ENCODE measurements at regions not wholly inside any gene's neighbourhood (a gene's known extent, or its start where the extent isn't known, plus 50 kb on each side); places are given as distances from the start of the nearest gene placed in this dataset.
"Not testable (repeated sequence)": the region's sequence is repeated elsewhere in the genome, so short reads cannot be mapped to it uniquely, and the experiment has no call there.

DNA sequence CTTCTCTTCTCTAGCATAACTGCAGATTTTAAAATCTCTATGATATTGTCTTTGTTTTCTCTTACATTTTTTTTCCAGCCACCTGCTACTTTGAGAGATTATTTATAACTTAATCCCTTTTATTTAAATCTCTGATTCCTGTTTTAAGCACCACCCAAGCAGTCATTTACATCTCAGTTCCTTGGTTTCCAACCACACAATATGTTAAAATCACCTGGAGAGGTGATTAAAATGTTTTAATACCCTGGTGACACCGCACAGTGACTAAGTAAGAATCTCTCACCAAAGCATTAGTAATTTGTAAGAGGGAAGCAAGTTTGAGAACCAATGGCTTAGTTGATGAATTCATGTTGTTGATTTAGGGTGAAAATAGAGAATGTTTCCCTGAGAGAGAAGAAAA lies 849.8 kb downstream of the TMTC2 start:
- Histone ChIP-seq H3K4me1 (ENCODE audit: control insufficient read depth, insufficient read depth, low read length) (peaks cover 4% of the 10 kb centered on the region), H3K9ac (ENCODE audit: low read length) (no peak overlapping the region), H3K36me3 (ENCODE audit: control insufficient read depth, insufficient read depth, low read length) (no peaks in the 10 kb centered on the region), H3K27ac (ENCODE audit: low read depth, low read length) (no peak overlapping the region), H3K27me3 (ENCODE audit: control insufficient read depth, insufficient read depth, low read length) (no peaks in the 10 kb centered on the region), H3K4me3 (ENCODE audit: low read length) (no peak overlapping the region)

DNA sequence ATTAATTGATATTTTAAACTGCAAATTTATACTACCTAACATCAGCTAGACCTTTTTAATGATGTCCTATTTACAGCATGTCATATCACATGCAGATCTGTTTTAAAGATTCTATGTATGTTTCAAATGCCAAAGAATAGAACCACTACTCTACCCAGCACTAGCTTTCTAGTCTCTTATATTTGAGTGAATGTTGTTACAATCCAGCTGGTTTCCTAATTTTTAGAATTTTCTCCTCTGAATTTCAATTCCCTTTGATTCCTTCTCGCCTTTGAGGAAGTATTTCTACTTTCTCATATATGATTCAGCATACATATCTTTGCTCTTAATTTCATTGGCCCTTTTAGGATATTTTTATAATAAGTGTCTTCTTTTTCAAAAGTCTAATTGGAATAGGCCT lies 841.9 kb downstream of the TMTC2 start:
- no peak overlapping the region for H3K27ac ChIP-seq (ENCODE audit: low read depth, low read length)
- H3K36me3 ChIP-seq (ENCODE audit: control insufficient read depth, insufficient read depth, low read length): no peaks in the 10 kb centered on the region
- no peak overlapping the region for H3K9ac ChIP-seq (ENCODE audit: low read length)
- peaks cover 2% of the 10 kb centered on the region for H3K4me1 ChIP-seq (ENCODE audit: control insufficient read depth, insufficient read depth, low read length)
- H3K4me3 ChIP-seq (ENCODE audit: low read length): no peak overlapping the region
- no peaks in the 10 kb centered on the region for H3K27me3 ChIP-seq (ENCODE audit: control insufficient read depth, insufficient read depth, low read length)

DNA sequence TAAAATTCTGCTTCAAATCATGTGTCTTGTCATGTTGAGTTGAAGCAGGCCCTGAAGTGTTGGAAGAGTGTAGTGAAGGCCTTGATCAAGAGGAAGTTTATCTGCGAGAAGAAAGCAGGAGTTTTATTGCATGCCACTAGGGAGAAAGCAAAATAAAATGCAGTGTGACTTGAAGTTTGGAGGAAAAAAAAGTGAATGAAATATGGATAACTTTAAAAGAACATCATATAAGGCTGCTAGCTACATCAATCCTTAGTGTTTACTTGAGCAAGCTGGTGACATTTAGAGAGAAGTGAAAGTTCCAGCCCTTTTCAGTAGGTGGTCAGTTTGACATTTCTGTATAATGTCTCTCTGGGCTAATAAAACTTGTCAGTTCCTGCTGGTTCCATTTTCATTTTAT lies 841.1 kb downstream of the TMTC2 start:
- Histone ChIP-seq H3K4me1 (ENCODE audit: control insufficient read depth, insufficient read depth, low read length) (peaks cover 2% of the 10 kb centered on the region), H3K36me3 (ENCODE audit: control insufficient read depth, insufficient read depth, low read length) (no peaks in the 10 kb centered on the region), H3K9ac (ENCODE audit: low read length) (no peak overlapping the region), H3K4me3 (ENCODE audit: low read length) (no peak overlapping the region), H3K27me3 (ENCODE audit: control insufficient read depth, insufficient read depth, low read length) (no peaks in the 10 kb centered on the region), H3K27ac (ENCODE audit: low read depth, low read length) (no peak overlapping the region)

DNA sequence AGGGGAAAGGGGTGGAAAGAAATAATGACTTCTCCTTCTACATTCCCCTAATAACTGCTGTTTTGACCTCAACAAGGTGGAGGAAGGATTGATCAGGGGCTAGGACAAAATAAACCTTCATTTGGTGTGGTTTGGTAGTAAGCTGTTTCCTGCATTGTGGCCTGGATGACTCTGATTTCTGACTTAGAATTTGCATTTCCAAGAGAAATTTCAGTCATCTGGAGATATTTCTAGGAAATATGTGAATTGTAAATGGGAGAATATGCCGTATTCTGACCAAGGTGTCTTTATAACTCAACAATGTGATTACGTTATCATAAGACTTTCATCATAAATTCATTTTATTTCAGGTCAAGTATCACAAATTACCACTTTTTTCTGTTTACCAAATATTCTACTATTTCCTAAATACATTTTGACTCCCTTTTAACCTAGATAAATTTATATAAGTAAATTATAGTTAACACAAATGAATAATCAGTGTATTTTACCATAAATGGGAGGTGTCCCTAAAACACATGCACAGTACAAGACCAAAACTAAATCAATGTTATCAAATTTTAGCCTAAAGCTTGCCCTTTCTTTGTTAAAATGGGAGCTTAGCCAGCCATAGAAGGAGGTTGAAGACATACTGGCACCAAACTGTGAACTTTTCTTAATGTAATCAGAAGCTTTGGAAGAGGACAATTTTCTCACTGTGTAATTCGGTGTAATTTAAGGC lies 828.8 kb downstream of the TMTC2 start:
- Histone ChIP-seq H3K4me1 (ENCODE audit: control insufficient read depth, insufficient read depth, low read length) (no peaks in the 10 kb centered on the region), H3K27me3 (ENCODE audit: control insufficient read depth, insufficient read depth, low read length) (no peaks in the 10 kb centered on the region), H3K27ac (ENCODE audit: low read depth, low read length) (no peak overlapping the region), H3K9ac (ENCODE audit: low read length) (no peak overlapping the region), H3K4me3 (ENCODE audit: low read length) (no peak overlapping the region), H3K36me3 (ENCODE audit: control insufficient read depth, insufficient read depth, low read length) (no peaks in the 10 kb centered on the region)

DNA sequence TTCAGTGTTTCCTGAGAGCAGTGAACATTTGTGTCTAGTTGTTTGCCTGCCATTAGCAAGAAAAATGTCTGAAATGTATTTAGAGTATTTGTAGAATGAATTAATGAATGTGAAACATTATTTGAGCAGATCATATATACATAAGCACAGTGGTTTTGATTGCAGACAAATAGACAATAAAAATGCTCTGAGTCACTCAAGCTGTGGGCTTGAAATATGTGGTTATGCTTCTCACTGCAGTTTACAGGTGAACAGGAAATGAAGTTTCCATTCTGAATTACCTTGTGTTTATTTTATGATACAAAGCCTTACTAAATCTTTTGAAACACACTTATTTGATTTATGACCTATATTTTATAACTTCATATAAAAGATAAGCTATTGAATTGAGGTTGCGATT lies 827.7 kb downstream of the TMTC2 start:
- H3K4me3 ChIP-seq (ENCODE audit: low read length): no peak overlapping the region
- H3K4me1 ChIP-seq (ENCODE audit: control insufficient read depth, insufficient read depth, low read length): no peaks in the 10 kb centered on the region
- H3K27me3 ChIP-seq (ENCODE audit: control insufficient read depth, insufficient read depth, low read length): no peaks in the 10 kb centered on the region
- H3K9ac ChIP-seq (ENCODE audit: low read length): no peak overlapping the region
- no peaks in the 10 kb centered on the region for H3K36me3 ChIP-seq (ENCODE audit: control insufficient read depth, insufficient read depth, low read length)
- no peak overlapping the region for H3K27ac ChIP-seq (ENCODE audit: low read depth, low read length)

DNA sequence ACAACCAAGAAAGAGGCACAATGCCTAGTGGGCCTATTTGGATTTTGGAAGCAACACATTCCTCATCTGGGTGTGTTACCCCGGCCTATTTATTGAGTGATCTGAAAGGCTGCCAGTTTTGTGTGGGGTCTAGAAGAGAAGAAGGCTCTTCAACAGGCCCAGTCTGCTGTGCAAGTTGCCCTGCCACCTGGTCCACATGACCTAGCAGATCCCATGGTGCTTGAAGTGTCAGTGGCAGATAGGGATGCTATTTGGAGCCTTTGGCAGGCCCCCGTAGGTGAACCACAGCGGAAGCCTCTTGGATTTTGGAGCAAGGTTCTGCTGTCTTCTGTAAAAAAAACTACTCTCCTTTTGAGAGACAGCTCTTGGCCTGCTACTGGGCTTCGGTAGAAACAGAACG lies 820.1 kb downstream of the TMTC2 start:
- Histone ChIP-seq H3K4me1 (ENCODE audit: control insufficient read depth, insufficient read depth, low read length) (no peaks in the 10 kb centered on the region), H3K9ac (ENCODE audit: low read length) (no peak overlapping the region), H3K27ac (ENCODE audit: low read depth, low read length) (no peak overlapping the region), H3K4me3 (ENCODE audit: low read length) (no peak overlapping the region), H3K27me3 (ENCODE audit: control insufficient read depth, insufficient read depth, low read length) (no peaks in the 10 kb centered on the region), H3K36me3 (ENCODE audit: control insufficient read depth, insufficient read depth, low read length) (no peaks in the 10 kb centered on the region)

DNA sequence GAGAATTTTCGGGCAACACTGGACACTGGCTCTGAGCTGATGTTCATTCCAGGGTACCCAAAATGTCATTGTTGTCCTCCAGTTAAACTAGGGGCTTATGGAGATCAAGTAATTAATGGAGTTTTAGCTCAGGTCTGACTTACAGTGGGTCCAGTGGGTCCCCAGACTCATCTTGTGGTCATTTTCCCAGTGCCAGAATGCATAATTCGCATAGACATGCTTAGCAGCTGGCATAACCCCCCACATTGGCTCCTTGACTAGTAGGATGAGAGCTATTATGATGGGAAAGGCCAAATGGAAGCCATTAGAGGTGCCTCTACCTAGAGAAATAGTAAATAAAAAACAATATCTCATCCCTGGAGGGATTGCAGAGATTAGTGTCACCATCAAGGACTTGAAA lies 818.9 kb downstream of the TMTC2 start:
- Histone ChIP-seq H3K4me3 (ENCODE audit: low read length) (no peak overlapping the region), H3K27me3 (ENCODE audit: control insufficient read depth, insufficient read depth, low read length) (no peaks in the 10 kb centered on the region), H3K36me3 (ENCODE audit: control insufficient read depth, insufficient read depth, low read length) (no peaks in the 10 kb centered on the region), H3K4me1 (ENCODE audit: control insufficient read depth, insufficient read depth, low read length) (no peaks in the 10 kb centered on the region), H3K27ac (ENCODE audit: low read depth, low read length) (no peak overlapping the region), H3K9ac (ENCODE audit: low read length) (no peak overlapping the region)

DNA sequence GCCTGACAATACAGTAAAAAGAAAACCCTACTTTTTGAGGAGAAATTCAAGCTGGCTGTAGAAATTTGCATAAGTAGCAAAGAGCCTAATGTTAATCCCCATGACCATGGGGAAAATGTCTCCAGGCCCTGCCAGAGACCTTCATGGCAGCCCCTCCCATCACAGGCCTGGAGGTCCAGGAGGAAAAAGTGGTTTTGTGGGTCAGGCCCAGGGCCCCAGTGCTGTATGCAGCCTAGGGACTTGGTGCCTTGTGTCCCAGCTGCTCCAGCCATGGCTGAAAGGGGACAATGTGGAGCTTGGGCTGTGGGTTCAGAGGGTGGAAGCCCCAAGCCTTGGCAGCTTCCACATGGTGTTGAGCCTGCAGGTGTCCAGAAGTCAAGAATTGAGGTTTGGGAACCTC lies 813.2 kb downstream of the TMTC2 start:
- not testable (repeated sequence) for H3K36me3 ChIP-seq (ENCODE audit: control insufficient read depth, insufficient read depth, low read length); H3K4me1 ChIP-seq (ENCODE audit: control insufficient read depth, insufficient read depth, low read length); H3K27me3 ChIP-seq (ENCODE audit: control insufficient read depth, insufficient read depth, low read length); H3K27ac ChIP-seq (ENCODE audit: low read depth, low read length); H3K9ac ChIP-seq (ENCODE audit: low read length); H3K4me3 ChIP-seq (ENCODE audit: low read length)

DNA sequence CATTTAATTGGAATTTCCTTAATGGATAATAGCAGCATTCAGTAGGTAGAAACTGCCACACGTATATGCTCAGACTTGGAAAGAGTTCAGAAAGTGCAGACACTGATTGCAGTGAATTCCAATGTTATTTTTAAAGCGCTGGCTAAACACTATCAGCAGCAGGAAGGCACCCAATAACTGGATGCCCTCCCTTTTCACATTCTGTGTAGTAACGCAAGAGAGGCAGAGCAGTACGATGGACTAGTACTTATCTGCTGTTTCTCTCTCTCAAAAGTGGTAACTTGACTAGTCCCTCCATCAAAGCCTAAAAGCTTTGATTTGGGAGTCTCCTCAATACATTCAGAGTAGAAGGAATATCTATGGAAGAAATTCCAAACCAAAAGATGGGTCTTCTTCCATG lies 791.0 kb downstream of the TMTC2 start:
- no peak overlapping the region for H3K4me3 ChIP-seq (ENCODE audit: low read length)
- no peaks in the 10 kb centered on the region for H3K27me3 ChIP-seq (ENCODE audit: control insufficient read depth, insufficient read depth, low read length)
- no peak overlapping the region for H3K27ac ChIP-seq (ENCODE audit: low read depth, low read length)
- no peaks in the 10 kb centered on the region for H3K4me1 ChIP-seq (ENCODE audit: control insufficient read depth, insufficient read depth, low read length)
- H3K36me3 ChIP-seq (ENCODE audit: control insufficient read depth, insufficient read depth, low read length): no peaks in the 10 kb centered on the region
- no peak overlapping the region for H3K9ac ChIP-seq (ENCODE audit: low read length)

DNA sequence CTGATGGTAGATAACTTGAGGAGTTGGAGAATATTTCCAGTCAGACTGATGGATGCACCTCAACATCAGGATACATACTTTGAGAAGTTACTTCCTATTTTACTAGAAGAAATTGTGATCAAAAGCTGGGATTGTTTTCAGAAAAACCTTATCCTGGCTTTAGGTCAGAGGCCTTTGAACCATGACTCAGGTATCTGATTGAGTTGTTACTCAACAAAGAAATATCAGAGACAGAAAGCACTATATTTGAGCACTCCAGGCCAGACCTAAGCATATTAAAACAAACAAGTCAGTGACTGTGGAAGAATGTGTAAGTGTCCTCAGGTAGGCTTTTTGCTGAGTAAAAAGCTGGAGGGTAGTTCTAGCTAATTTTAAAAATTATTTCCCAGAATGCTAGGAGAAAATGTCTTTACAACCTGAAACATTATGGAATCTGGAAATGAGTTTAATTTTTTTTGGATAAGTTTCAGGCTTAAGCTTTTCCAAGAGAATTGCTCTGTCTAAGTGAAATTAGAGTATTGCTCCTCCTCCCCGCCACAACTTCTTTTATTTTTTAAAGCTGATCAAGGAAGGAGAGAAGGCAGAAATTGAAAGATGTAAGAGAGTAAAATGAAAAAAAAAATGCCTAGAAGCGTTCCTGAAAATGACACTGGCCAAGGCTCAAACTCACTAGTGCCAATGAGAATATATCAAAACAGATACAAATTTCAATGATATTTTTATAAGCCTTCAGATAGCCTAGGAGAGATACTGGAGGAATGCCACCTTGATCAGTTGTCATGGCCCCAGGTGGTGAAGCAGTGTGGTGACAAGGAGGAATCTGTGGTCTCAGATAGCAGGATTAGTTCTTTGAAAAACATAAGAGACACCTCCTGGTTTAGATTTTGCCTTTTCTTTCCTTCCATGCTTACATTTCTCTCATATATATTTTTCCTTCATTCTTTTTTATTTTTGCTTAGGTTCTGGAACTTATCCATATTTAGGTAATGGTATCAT lies 790.3 kb downstream of the TMTC2 start:
- Histone ChIP-seq H3K9ac (ENCODE audit: low read length) (no peak overlapping the region), H3K4me3 (ENCODE audit: low read length) (no peak overlapping the region), H3K36me3 (ENCODE audit: control insufficient read depth, insufficient read depth, low read length) (no peaks in the 10 kb centered on the region), H3K4me1 (ENCODE audit: control insufficient read depth, insufficient read depth, low read length) (no peaks in the 10 kb centered on the region), H3K27me3 (ENCODE audit: control insufficient read depth, insufficient read depth, low read length) (no peaks in the 10 kb centered on the region), H3K27ac (ENCODE audit: low read depth, low read length) (no peak overlapping the region)

DNA sequence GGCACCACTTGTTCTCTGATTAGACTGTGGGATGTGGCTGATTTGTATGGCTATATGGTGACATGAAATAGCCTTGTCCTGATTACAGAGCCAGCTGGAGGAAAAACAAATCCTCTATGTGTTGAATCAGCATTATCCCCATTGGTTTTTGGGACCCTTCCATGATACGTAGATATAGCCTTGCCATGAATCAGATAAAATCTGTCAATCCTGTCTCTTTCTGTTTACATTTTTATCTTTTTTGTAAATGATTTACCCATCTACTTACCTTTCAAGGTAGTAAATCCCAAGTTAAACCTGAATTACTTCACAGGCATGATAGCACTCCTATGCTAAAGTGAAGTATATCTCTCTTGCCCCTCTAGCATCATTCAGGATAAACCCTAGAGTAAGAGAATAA lies 789.3 kb downstream of the TMTC2 start:
- Histone ChIP-seq H3K4me1 (ENCODE audit: control insufficient read depth, insufficient read depth, low read length) (no peaks in the 10 kb centered on the region), H3K9ac (ENCODE audit: low read length) (no peak overlapping the region), H3K36me3 (ENCODE audit: control insufficient read depth, insufficient read depth, low read length) (no peaks in the 10 kb centered on the region), H3K4me3 (ENCODE audit: low read length) (no peak overlapping the region), H3K27ac (ENCODE audit: low read depth, low read length) (no peak overlapping the region), H3K27me3 (ENCODE audit: control insufficient read depth, insufficient read depth, low read length) (no peaks in the 10 kb centered on the region)

DNA sequence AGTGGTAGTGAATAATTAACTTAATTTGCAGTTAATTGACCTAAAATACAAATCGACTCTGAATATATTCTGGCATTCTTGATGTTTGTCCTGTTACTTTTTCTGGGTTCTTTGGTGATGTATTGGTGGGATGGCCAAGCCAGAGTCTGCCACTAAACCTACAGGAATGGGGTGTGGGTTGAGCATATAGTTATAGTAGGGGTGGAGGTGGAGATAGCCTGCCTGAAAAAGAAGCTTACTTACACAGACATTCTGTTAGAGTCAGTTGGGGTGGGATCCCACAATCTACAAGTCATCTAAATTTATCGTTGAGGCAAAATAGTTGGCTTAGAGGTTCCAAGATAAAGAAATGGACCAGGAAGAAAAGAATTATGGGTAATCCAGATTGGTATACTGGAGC lies 787.7 kb downstream of the TMTC2 start:
- Histone ChIP-seq H3K9ac (ENCODE audit: low read length) (no peak overlapping the region), H3K4me1 (ENCODE audit: control insufficient read depth, insufficient read depth, low read length) (no peaks in the 10 kb centered on the region), H3K36me3 (ENCODE audit: control insufficient read depth, insufficient read depth, low read length) (no peaks in the 10 kb centered on the region), H3K4me3 (ENCODE audit: low read length) (no peak overlapping the region), H3K27me3 (ENCODE audit: control insufficient read depth, insufficient read depth, low read length) (no peaks in the 10 kb centered on the region), H3K27ac (ENCODE audit: low read depth, low read length) (no peak overlapping the region)

All from rectal smooth muscle tissue (tissue), 1 donor.